ENCODE measurements at regions not wholly inside any gene's neighbourhood (a gene's known extent, or its start where the extent isn't known, plus 50 kb on each side); places are given as distances from the start of the nearest gene placed in this dataset.

GRCh38 chr7:96578606-96579005, 131.0 kb downstream of the SEM1 start:
- TF ChIP-seq POLR2AphosphoS5 (IDR thresholded peaks at IDR 0.05) (no peak), CTCF (IDR thresholded peaks at IDR 0.05) (no peak), POLR2A (IDR thresholded peaks at IDR 0.05; ENCODE audit: low read depth) (no peak), EP300 (IDR thresholded peaks at IDR 0.05) (no peak)
